Neural cell (in vitro differentiated cells): ENCODE measurements at regions not wholly inside any gene's neighbourhood (a gene's known extent, or its start where the extent isn't known, plus 50 kb on each side); places are given as distances from the start of the nearest gene placed in this dataset.

ENCODE experiments used
- H2AFZ ChIP-seq: fragments of 200-600, 300-800 bp; sonication (generic), shearing (Covaris generic); 2 replicates; pipeline ENCODE4 v1.6.0; 2014; ENCODE audit warnings: low read depth, mild to moderate bottlenecking, antibody characterized with exemption, low read length, moderate library complexity
- H3F3A ChIP-seq: fragments of 200-600 bp; shearing (Covaris generic); 2 replicates; pipeline ENCODE4 v1.6.1; 2016; ENCODE audit warnings: mild to moderate bottlenecking, moderate library complexity, mixed read lengths, antibody characterized with exemption, low read length; ENCODE audit not compliant: insufficient read depth, poor library complexity, severe bottlenecking
- H3K27ac ChIP-seq: fragments of 200-600, 300-800 bp; sonication (generic), shearing (Covaris generic); 2 replicates; pipeline ENCODE4 v1.5.1; 2014; ENCODE audit warnings: mild to moderate bottlenecking, low read length, moderate library complexity
- H3K27me3 ChIP-seq: fragments of 300-800, 200-600 bp; sonication (generic), shearing (Covaris generic); 2 replicates; pipeline ENCODE4 v1.6.0; 2014; ENCODE audit warnings: mild to moderate bottlenecking, low read depth, low read length, moderate library complexity; ENCODE audit not compliant: insufficient read depth
- H3K36me3 ChIP-seq: fragments of 300-800, 200-600 bp; sonication (generic), shearing (Covaris generic); 2 replicates; pipeline ENCODE4 v1.5.1; 2014; ENCODE audit warnings: mild to moderate bottlenecking, antibody characterized with exemption, low read length, moderate library complexity; ENCODE audit not compliant: insufficient read depth
- H3K4me2 ChIP-seq: fragments of 300-800, 200-600 bp; sonication (generic), shearing (Covaris generic); 2 replicates; pipeline ENCODE4 v1.6.0; 2014; ENCODE audit warnings: mild to moderate bottlenecking, low read length
- H3K4me3 ChIP-seq: fragments of 300-800, 200-600 bp; sonication (generic), shearing (Covaris generic); 2 replicates; pipeline ENCODE4 v1.5.1; 2014; ENCODE audit warnings: mild to moderate bottlenecking, low read length, moderate library complexity
- H3K79me2 ChIP-seq: fragments of 200-600 bp; shearing (Covaris generic); replicated peaks from 2 replicates; pipeline ENCODE4 v1.6.0; 2014; ENCODE audit warnings: mild to moderate bottlenecking, low read length, moderate library complexity; ENCODE audit not compliant: insufficient read depth
- H3K9ac ChIP-seq: fragments of 300-800, 200-600 bp; sonication (generic), shearing (Covaris generic); 2 replicates; pipeline ENCODE4 v1.6.1; 2016; ENCODE audit warnings: mild to moderate bottlenecking, low read length, mixed read lengths
- H3K9me2 ChIP-seq: fragments of 200-600 bp; shearing (Covaris generic); 2 replicates; pipeline ENCODE4 v1.6.1; 2016; ENCODE audit warnings: mild to moderate bottlenecking, low read length, mixed read lengths; ENCODE audit not compliant: insufficient read depth
- H3K9me3 ChIP-seq: fragments of 200-600, 300-800 bp; sonication (generic), shearing (Covaris generic); 2 replicates; pipeline ENCODE4 v1.6.1; 2016; ENCODE audit warnings: mild to moderate bottlenecking, mixed run types, low read length, moderate library complexity, mixed read lengths
- H4K20me1 ChIP-seq: fragments of 200-600 bp; shearing (Covaris generic); 2 replicates; pipeline ENCODE4 v1.6.1; 2016; ENCODE audit warnings: mild to moderate bottlenecking, mixed run types; ENCODE audit not compliant: insufficient read depth
- EP300 ChIP-seq: fragments of 450-650 bp; conservative IDR thresholded peaks from 2 replicates; pipeline ENCODE4 v1.6.1; 2014; ENCODE audit warnings: antibody characterized with exemption, mild to moderate bottlenecking, moderate library complexity; ENCODE audit not compliant: poor library complexity, severe bottlenecking
- EZH2 ChIP-seq: fragments of 200-600, 300-800 bp; shearing (Covaris generic), sonication (generic); IDR thresholded peaks from 2 replicates; pipeline ENCODE4 v1.6.1; 2014; ENCODE audit warnings: antibody characterized with exemption, low read length, borderline replicate concordance, mild to moderate bottlenecking; ENCODE audit not compliant: insufficient read depth, poor library complexity, severe bottlenecking
- MXI1 ChIP-seq: fragments of 450-650 bp; conservative IDR thresholded peaks from 2 replicates; pipeline ENCODE4 v1.6.1; 2014; ENCODE audit warnings: antibody characterized with exemption, mild to moderate bottlenecking; ENCODE audit not compliant: poor library complexity, severe bottlenecking
- POLR2AphosphoS5 ChIP-seq: IDR thresholded peaks from 2 replicates; pipeline ENCODE4 v1.6.1; 2012
- RAD21 ChIP-seq: fragments of 450-650 bp; conservative IDR thresholded peaks from 2 replicates; pipeline ENCODE4 v1.6.1; 2014; ENCODE audit warnings: antibody characterized with exemption, mild to moderate bottlenecking, moderate library complexity
- REST ChIP-seq: IDR thresholded peaks from 2 replicates; pipeline ENCODE4 v1.6.1; 2012; ENCODE audit warnings: borderline replicate concordance
- SMC3 ChIP-seq: fragments of 450-650 bp; conservative IDR thresholded peaks from 2 replicates; pipeline ENCODE4 v1.6.1; 2014; ENCODE audit warnings: antibody characterized with exemption, mild to moderate bottlenecking, moderate library complexity; ENCODE audit not compliant: poor library complexity
- TAF1 ChIP-seq: IDR thresholded peaks from 2 replicates; pipeline ENCODE4 v1.6.1; 2012; ENCODE audit warnings: low read depth
- TF ChIP-seq, protein P1 (sequence below): fragments of 450-650 bp; IDR thresholded peaks from 2 replicates; pipeline ENCODE4 v1.5.1; 2014; ENCODE audit warnings: antibody characterized with exemption, mild to moderate bottlenecking, moderate library complexity; ENCODE audit not compliant: poor library complexity, severe bottlenecking

GRCh38 chr5:24742334-24742733, 97.6 kb upstream of the CDH10 start:
- no peak overlapping the region for H3K4me2 ChIP-seq
- no peaks in the 10 kb centered on the region for H3K79me2 ChIP-seq
- no peak overlapping the region for H3K27ac ChIP-seq
- no peaks in the 10 kb centered on the region for H3K9me2 ChIP-seq
- H3K27me3 ChIP-seq, result no peaks in the 10 kb centered on the region
- no peak for TF ChIP-seq SMC3
- no peaks in the 10 kb centered on the region for H3K9me3 ChIP-seq
- H3K36me3 ChIP-seq, result no peaks in the 10 kb centered on the region
- H4K20me1 ChIP-seq, result no peaks in the 10 kb centered on the region
- H2AFZ ChIP-seq, result no peak overlapping the region
- H3K4me3 ChIP-seq, result no peak overlapping the region
- no peaks in the 10 kb centered on the region for H3F3A ChIP-seq
- no peak overlapping the region for H3K9ac ChIP-seq

GRCh38 chr5:24737163-24737562, 92.4 kb upstream of the CDH10 start:
- H3K4me3 ChIP-seq, result no peak overlapping the region
- H3K9ac ChIP-seq, result no peak overlapping the region
- no peaks in the 10 kb centered on the region for H3K9me3 ChIP-seq
- TF ChIP-seq EZH2, result no peak
- no peak for TF ChIP-seq RAD21
- no peak for TF ChIP-seq MXI1
- no peak for TF ChIP-seq POLR2AphosphoS5
- no peak for TF ChIP-seq EP300
- no peak for TF ChIP-seq TAF1
- no peak for TF ChIP-seq SMC3
- TF ChIP-seq REST, result no peak
- H3K27ac ChIP-seq, result no peak overlapping the region
- H3K9me2 ChIP-seq, result no peaks in the 10 kb centered on the region
- no peak overlapping the region for H2AFZ ChIP-seq
- no peaks in the 10 kb centered on the region for H3K79me2 ChIP-seq
- no peaks in the 10 kb centered on the region for H3K36me3 ChIP-seq
- H3K27me3 ChIP-seq, result no peaks in the 10 kb centered on the region
- H3K4me2 ChIP-seq, result no peak overlapping the region
- no peaks in the 10 kb centered on the region for H3F3A ChIP-seq
- no peaks in the 10 kb centered on the region for H4K20me1 ChIP-seq

DNA sequence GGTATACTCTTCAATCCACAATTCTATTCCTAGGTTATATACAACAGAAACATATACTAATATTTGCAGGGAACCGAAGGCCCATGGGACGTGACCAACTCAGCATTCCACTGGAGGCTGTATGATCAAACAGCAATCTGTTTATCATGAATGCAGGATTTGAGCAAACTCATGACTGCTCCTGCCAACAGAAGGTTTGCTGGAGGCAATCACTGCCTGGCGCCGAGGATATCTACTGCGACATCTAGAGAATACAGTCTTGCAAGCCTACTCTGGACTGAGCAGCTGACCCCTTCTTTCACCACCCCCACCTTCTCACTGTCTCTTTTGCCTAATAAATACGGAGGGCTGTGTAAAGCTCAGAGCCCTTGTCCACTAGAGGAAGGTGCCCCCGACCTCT, 90.5 kb upstream of the CDH10 start:
- Histone ChIP-seq H3K4me2 (no peak overlapping the region), H3K9me3 (no peaks in the 10 kb centered on the region), H3K79me2 (no peaks in the 10 kb centered on the region), H3K27ac (no peak overlapping the region), H4K20me1 (no peaks in the 10 kb centered on the region), H3F3A (no peaks in the 10 kb centered on the region), H2AFZ (no peak overlapping the region), H3K27me3 (no peaks in the 10 kb centered on the region), H3K36me3 (no peaks in the 10 kb centered on the region), H3K9me2 (no peaks in the 10 kb centered on the region), H3K4me3 (no peak overlapping the region), H3K9ac (no peak overlapping the region)
- no peak for TF ChIP-seq SMC3
- TF ChIP-seq RAD21, result no peak
- TF ChIP-seq, protein P1, sequence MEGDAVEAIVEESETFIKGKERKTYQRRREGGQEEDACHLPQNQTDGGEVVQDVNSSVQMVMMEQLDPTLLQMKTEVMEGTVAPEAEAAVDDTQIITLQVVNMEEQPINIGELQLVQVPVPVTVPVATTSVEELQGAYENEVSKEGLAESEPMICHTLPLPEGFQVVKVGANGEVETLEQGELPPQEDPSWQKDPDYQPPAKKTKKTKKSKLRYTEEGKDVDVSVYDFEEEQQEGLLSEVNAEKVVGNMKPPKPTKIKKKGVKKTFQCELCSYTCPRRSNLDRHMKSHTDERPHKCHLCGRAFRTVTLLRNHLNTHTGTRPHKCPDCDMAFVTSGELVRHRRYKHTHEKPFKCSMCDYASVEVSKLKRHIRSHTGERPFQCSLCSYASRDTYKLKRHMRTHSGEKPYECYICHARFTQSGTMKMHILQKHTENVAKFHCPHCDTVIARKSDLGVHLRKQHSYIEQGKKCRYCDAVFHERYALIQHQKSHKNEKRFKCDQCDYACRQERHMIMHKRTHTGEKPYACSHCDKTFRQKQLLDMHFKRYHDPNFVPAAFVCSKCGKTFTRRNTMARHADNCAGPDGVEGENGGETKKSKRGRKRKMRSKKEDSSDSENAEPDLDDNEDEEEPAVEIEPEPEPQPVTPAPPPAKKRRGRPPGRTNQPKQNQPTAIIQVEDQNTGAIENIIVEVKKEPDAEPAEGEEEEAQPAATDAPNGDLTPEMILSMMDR, result no peak
- no peak for TF ChIP-seq EZH2
- no peak for TF ChIP-seq REST
- TF ChIP-seq MXI1, result no peak
- TF ChIP-seq EP300, result no peak
- no peak for TF ChIP-seq POLR2AphosphoS5
- no peak for TF ChIP-seq TAF1
